Right atrium auricular region (tissue), 2 donors: ENCODE measurements at regions not wholly inside any gene's neighbourhood (a gene's known extent, or its start where the extent isn't known, plus 50 kb on each side); places are given as distances from the start of the nearest gene placed in this dataset.
"Not testable (repeated sequence)": the region's sequence is repeated elsewhere in the genome, so short reads cannot be mapped to it uniquely, and the experiment has no call there.

Experiments
- DNase-seq: peaks from one replicate; pipeline ENCODE4 v3.0.0-alpha.2; 2019; ENCODE audit warnings: low spot score
- H3K27ac ChIP-seq, 2 donors: fragments of 200-600 bp; sonication (generic); 1 replicate in 1 of 2; 2 replicates in 1 of 2; pipeline ENCODE4 v1.5.1; 2016 to 2019
- H3K27me3 ChIP-seq, 2 donors: fragments of 200-600 bp; sonication (generic); one replicate each; pipeline versions ENCODE4 v1.5.1 to v1.6.0; 2017 to 2019
- H3K36me3 ChIP-seq: fragments of 200-600 bp; sonication (generic); one replicate; pipeline ENCODE4 v1.5.1; 2016
- H3K4me1 ChIP-seq, 2 donors: fragments of 200-600 bp; sonication (generic); one replicate each; pipeline versions ENCODE4 v1.5.1 to v1.6.0; 2017 to 2019
- H3K4me3 ChIP-seq, 2 donors: fragments of 200-600 bp; sonication (generic); 1 replicate in 1 of 2; 2 replicates in 1 of 2; pipeline ENCODE4 v1.5.1; 2017 to 2019; ENCODE audit warnings: mild to moderate bottlenecking in 1 of 2, moderate library complexity in 1 of 2
- H3K9me3 ChIP-seq, 2 donors: fragments of 200-600 bp; sonication (generic); one replicate each; pipeline ENCODE4 v1.5.1; 2019
- CTCF ChIP-seq, 2 donors: fragments of 200-600 bp; sonication (generic); IDR thresholded peaks; one replicate each; pipeline ENCODE4 v1.5.1; 2019; ENCODE audit warnings: antibody characterized with exemption in 2 of 2

- DNase-seq: no peak
- Histone ChIP-seq H3K27ac (no peak overlapping the region), H3K4me3 (no peak overlapping the region), H3K36me3 (no peaks in the 10 kb centered on the region), H3K27me3 (no peaks in the 10 kb centered on the region), H3K9me3 (no peaks in the 10 kb centered on the region), H3K4me1 (no peaks in the 10 kb centered on the region)
- TF ChIP-seq CTCF (IDR thresholded peaks at IDR 0.05): no peak
These were observed 228.4 kb downstream of the RCHY1 start for GRCh38 chr4:75285837-75286236.

- Histone ChIP-seq H3K27ac (no peak overlapping the region), H3K36me3 (no peaks in the 10 kb centered on the region), H3K9me3 (peaks cover 0 to 5% of the 10 kb centered on the region in 2 donors), H3K4me1 (no peaks in the 10 kb centered on the region), H3K4me3 (no peak overlapping the region), H3K27me3 (no peaks in the 10 kb centered on the region)
- TF ChIP-seq CTCF (IDR thresholded peaks at IDR 0.05): no peak
- DNase-seq: no peak
These were observed 229.4 kb downstream of the RCHY1 start for GRCh38 chr4:75284831-75285230.

GRCh38 chr4:75280461-75280860 lies 233.7 kb downstream of the RCHY1 start:
- H3K27ac ChIP-seq, H3K9me3 ChIP-seq, H3K27me3 ChIP-seq, DNase-seq, H3K4me1 ChIP-seq, H3K36me3 ChIP-seq, H3K4me3 ChIP-seq: not testable (repeated sequence)

- Histone ChIP-seq H3K36me3 (no peaks in the 10 kb centered on the region), H3K4me3 (no peak overlapping the region), H3K4me1 (no peaks in the 10 kb centered on the region), H3K9me3 (no peaks in the 10 kb centered on the region), H3K27ac (no peak overlapping the region), H3K27me3 (no peaks in the 10 kb centered on the region)
- no peak for TF ChIP-seq CTCF (IDR thresholded peaks at IDR 0.05)
- no peak for DNase-seq
These were observed 254.9 kb downstream of the RCHY1 start for GRCh38 chr4:75259306-75259705.

GRCh38 chr4:75255261-75255660 lies 258.9 kb downstream of the RCHY1 start:
- Histone ChIP-seq H3K36me3 (no peaks in the 10 kb centered on the region), H3K4me1 (no peaks in the 10 kb centered on the region), H3K27me3 (no peaks in the 10 kb centered on the region), H3K27ac (no peak overlapping the region), H3K4me3 (no peak overlapping the region), H3K9me3 (no peaks in the 10 kb centered on the region)
- no peak for TF ChIP-seq CTCF (IDR thresholded peaks at IDR 0.05)
- DNase-seq: no peak

GRCh38 chr4:75254745-75255144 lies 259.5 kb downstream of the RCHY1 start:
- Histone ChIP-seq H3K27ac (no peak overlapping the region), H3K27me3 (no peaks in the 10 kb centered on the region), H3K4me1 (no peaks in the 10 kb centered on the region), H3K36me3 (no peaks in the 10 kb centered on the region), H3K4me3 (no peak overlapping the region), H3K9me3 (no peaks in the 10 kb centered on the region)
- TF ChIP-seq CTCF (IDR thresholded peaks at IDR 0.05): no peak
- DNase-seq: no peak

GRCh38 chr4:75253094-75253493 lies 261.1 kb downstream of the RCHY1 start:
- H3K9me3 ChIP-seq, H3K4me3 ChIP-seq, DNase-seq, H3K27me3 ChIP-seq, H3K36me3 ChIP-seq, H3K27ac ChIP-seq, H3K4me1 ChIP-seq: not testable (repeated sequence)
